Type B pancreatic cell (in vitro differentiated cells): ENCODE measurements at regions not wholly inside any gene's neighbourhood (a gene's known extent, or its start where the extent isn't known, plus 50 kb on each side); places are given as distances from the start of the nearest gene placed in this dataset.

Experiments used
- DNase-seq: peaks from one replicate; pipeline ENCODE4 v3.0.0; 2021; ENCODE audit warnings: mixed read lengths; ENCODE audit not compliant: unreplicated experiment; ENCODE audit errors: extremely low spot score
- H3K27ac Mint-ChIP-seq: 2 replicates; pipeline ENCODE4 v1.8.0; 2021; ENCODE audit warnings: mild to moderate bottlenecking, mixed read lengths
- H3K27me3 Mint-ChIP-seq: 2 replicates; pipeline ENCODE4 v1.8.0; 2021; ENCODE audit warnings: mixed read lengths
- H3K36me3 Mint-ChIP-seq: 2 replicates; pipeline ENCODE4 v1.8.0; 2021; ENCODE audit warnings: mixed read lengths
- H3K4me1 Mint-ChIP-seq: one replicate; pipeline ENCODE4 v1.8.0; 2021; ENCODE audit warnings: mixed read lengths; ENCODE audit not compliant: unreplicated experiment
- H3K4me3 Mint-ChIP-seq: 2 replicates; pipeline ENCODE4 v1.8.0; 2021; ENCODE audit warnings: mild to moderate bottlenecking, mixed read lengths
- H3K9me3 Mint-ChIP-seq: 2 replicates; pipeline ENCODE4 v1.8.0; 2021; ENCODE audit warnings: mixed read lengths
- TF ChIP-seq, protein P1 (sequence below): fragments of 200-600 bp; sonication (generic); conservative IDR thresholded peaks from 2 replicates; pipeline ENCODE4 v1.5.0; 2021; ENCODE audit warnings: antibody characterized with exemption, mild to moderate bottlenecking

DNA sequence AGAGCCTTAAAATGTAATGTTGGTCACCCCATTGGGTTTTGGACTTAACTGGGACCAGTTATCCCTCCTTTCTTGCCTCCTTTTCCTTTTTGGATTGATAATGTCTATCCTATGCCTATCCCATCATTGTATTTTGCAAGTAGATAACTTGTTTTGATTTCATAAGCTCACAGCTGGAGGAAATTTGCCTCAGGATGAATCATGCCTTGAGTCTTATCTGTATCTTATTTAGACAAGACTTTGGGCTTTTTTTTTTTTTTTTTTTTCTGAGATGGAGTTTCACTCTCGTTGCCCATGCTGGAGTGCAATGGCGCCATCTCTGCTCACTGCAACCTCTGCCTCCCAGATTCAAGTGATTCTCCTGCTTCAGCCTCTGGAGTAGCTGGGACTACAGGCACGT, 443.3 kb downstream of the DNAH5 start:
- Mint-ChIP-seq H3K36me3 (no peaks in the 10 kb centered on the region), H3K27ac (no peak overlapping the region), H3K27me3 (no peaks in the 10 kb centered on the region), H3K9me3 (no peaks in the 10 kb centered on the region), H3K4me1 (no peaks in the 10 kb centered on the region), H3K4me3 (no peak overlapping the region)
- TF ChIP-seq, protein P1, sequence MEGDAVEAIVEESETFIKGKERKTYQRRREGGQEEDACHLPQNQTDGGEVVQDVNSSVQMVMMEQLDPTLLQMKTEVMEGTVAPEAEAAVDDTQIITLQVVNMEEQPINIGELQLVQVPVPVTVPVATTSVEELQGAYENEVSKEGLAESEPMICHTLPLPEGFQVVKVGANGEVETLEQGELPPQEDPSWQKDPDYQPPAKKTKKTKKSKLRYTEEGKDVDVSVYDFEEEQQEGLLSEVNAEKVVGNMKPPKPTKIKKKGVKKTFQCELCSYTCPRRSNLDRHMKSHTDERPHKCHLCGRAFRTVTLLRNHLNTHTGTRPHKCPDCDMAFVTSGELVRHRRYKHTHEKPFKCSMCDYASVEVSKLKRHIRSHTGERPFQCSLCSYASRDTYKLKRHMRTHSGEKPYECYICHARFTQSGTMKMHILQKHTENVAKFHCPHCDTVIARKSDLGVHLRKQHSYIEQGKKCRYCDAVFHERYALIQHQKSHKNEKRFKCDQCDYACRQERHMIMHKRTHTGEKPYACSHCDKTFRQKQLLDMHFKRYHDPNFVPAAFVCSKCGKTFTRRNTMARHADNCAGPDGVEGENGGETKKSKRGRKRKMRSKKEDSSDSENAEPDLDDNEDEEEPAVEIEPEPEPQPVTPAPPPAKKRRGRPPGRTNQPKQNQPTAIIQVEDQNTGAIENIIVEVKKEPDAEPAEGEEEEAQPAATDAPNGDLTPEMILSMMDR: no peak
- no peak for DNase-seq

DNA sequence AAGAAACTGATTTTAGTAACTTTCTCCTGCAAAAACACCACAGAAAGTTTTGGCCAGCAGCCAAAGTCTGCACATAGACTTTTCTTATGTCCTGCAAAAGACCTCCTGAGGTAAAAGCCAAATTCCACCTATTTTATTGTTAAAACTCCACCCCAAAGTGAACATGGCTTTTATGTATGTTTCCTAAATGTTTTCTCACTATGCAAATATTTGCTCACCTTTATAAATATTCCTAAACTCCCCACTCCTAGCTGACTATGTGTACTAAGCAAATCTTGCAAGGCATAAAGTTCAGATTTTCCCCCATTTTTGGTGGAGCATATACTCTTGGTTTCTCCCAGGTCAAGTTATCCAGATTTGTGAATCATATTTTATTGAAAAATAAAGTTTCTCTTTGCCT, 446.2 kb downstream of the DNAH5 start:
- no peaks in the 10 kb centered on the region for H3K9me3 Mint-ChIP-seq
- H3K4me1 Mint-ChIP-seq: no peaks in the 10 kb centered on the region
- no peaks in the 10 kb centered on the region for H3K27me3 Mint-ChIP-seq
- no peak for DNase-seq
- H3K27ac Mint-ChIP-seq: no peak overlapping the region
- H3K36me3 Mint-ChIP-seq: no peaks in the 10 kb centered on the region
- H3K4me3 Mint-ChIP-seq: no peak overlapping the region
- TF ChIP-seq, protein P1: no peak

DNA sequence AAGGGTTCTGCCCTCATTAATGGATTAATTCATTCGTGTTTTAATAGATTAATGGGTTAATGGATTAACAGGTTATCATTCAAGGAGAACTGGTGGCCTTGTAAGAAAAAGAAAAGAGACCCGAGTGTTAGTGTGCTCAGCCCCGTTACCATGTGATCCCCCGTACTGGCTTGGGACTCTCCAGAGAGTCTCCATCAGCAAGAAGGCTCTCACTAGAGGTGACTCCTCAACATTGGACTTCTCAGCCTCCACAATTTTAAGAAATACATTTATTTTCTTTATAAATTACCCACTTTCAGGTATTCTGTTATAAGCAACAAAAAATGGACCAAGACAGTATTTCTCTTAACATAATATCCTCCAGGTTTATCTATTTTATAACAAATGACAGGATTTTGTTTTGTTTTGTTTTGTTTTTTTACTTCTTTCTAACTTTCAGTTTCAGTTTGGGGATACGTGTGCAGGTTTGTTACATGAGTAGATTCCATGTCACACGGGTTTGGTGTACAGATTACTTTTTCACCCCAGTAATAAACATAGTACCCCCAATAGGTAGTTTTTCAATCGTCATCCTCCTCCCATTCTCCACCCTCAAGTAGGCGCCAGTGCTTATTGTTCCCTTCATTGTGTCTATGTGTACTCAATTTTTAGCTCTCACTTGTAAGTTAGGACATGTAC, 456.1 kb downstream of the DNAH5 start:
- TF ChIP-seq, protein P1: no peak
- Mint-ChIP-seq H3K4me3 (no peak overlapping the region), H3K36me3 (no peaks in the 10 kb centered on the region), H3K9me3 (no peaks in the 10 kb centered on the region), H3K27ac (no peak overlapping the region), H3K27me3 (no peaks in the 10 kb centered on the region), H3K4me1 (no peaks in the 10 kb centered on the region)
- no peak for DNase-seq

DNA sequence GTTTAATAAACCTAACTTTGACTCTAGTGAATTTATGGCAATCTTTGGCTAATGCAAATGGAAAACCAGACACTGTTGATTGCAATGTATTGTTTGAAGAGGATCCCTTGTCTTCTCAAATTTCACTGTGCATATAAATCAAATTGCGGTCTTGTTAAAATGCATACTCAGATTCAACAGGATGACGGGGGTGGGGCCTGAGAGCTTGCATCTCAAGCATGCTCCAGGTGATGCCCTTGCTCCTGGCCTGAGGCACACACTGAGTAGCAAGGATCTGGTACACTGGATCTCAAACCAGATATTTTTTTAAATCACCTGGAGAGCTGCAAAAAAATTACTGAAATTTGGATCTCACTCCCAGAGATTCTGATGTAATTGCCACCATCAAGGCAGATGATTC, 463.7 kb downstream of the DNAH5 start:
- no peak for DNase-seq
- TF ChIP-seq, protein P1: no peak
- H3K27ac Mint-ChIP-seq: no peak overlapping the region

DNA sequence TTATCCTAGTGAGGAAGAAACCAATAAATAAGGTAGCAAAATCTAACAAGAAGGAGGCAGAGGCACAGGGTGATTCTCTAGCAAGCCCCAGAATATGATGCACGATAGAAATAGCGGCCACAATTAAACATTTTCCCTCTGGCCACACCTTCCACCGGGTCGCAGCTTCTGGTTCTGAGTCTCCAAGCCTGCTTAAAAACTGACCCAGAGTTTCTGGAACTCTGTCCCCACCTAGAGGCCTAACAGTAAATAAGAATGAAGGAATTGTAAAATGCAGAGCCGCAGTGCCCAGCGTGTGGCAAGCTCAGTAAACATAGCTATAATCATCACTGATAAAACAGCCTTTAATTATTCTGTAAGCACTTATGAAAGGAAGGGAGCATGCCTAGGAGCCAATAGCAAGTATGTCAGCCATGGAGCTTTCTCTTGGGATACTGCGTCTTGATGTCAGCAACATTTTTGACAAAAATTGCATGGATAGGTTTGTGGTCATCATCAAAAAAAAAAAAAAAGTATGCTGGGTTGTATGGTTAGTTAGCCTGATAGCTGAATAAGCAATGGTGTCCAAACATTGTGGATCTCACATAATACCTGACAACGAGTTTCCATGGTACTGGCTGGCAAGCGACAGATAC, 465.5 kb downstream of the DNAH5 start:
- Mint-ChIP-seq H3K4me1 (no peaks in the 10 kb centered on the region), H3K9me3 (no peaks in the 10 kb centered on the region), H3K27ac (no peak overlapping the region), H3K36me3 (no peaks in the 10 kb centered on the region), H3K4me3 (no peak overlapping the region), H3K27me3 (peaks cover 24% of the 10 kb centered on the region)
- no peak for DNase-seq
- TF ChIP-seq, protein P1: peak; percentile 79

More for the DNA sequence above, 463.7 kb downstream of the DNAH5 start:
- Mint-ChIP-seq H3K27me3 (peaks cover 24% of the 10 kb centered on the region), H3K4me1 (no peaks in the 10 kb centered on the region), H3K4me3 (no peak overlapping the region), H3K36me3 (no peaks in the 10 kb centered on the region), H3K9me3 (no peaks in the 10 kb centered on the region)
